ENCODE measurements at regions not wholly inside any gene's neighbourhood (a gene's known extent, or its start where the extent isn't known, plus 50 kb on each side); places are given as distances from the start of the nearest gene placed in this dataset.

DNA sequence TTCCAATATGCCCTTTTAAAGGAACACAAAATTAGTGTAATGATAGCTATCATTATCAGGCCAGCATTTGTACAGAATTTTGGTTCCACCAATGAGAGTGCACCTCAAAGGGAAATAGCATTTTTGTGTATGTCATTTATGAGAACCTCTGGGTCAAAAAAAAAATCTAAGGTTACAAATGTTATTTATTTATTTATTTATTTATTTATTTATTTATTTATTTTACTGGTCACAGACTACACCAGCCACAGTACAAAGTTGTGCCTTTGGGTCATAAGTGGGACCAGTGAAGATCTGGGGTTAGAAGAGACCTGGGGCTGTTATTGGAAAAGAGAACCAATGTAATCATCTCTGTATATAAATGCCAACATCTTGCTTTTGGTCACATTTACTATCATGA lies 523.9 kb downstream of the CETN3 start:
- CTCF ChIA-PET: interaction anchor here (0.6 kb wide), 1 partner anchor 1156 kb away, joined by 3 read pairs; no protein-coding TSS in a partner anchor
- Histone ChIP-seq H3K4me2 (ENCODE audit: insufficient read depth, low read length) (no peak overlapping the region), H3K4me3 (replicated peaks in 1 of 3; ENCODE audit: insufficient read depth in 1 of 3, low read depth in 1 of 3, low read length in 3 of 3) (no peak overlapping the region), H3K79me2 (ENCODE audit: control insufficient read depth, insufficient read depth, low read length) (no peaks in the 10 kb centered on the region), H3K9me1 (replicated peaks; ENCODE audit: control insufficient read depth, extremely low read depth, insufficient read depth, low read length) (no peaks in the 10 kb centered on the region), H3K27ac (ENCODE audit: insufficient read depth, low read depth, low read length) (no peak overlapping the region), H2AFZ (ENCODE audit: low read depth, low read length) (no peak overlapping the region), H4K20me1 (replicated peaks; ENCODE audit: control insufficient read depth, extremely low read depth, insufficient read depth, low read length) (no peaks in the 10 kb centered on the region), H3K4me1 (ENCODE audit: control insufficient read depth, extremely low read depth, insufficient read depth, low read length) (no peaks in the 10 kb centered on the region), H3K9ac (replicated peaks; ENCODE audit: extremely low read depth, insufficient read depth, low read length) (no peak overlapping the region), H3K27me3 (ENCODE audit: control insufficient read depth in 2 of 2, insufficient read depth in 2 of 2, low read length in 2 of 2) (no peaks in the 10 kb centered on the region), H3K9me3 (replicated peaks; ENCODE audit: control insufficient read depth, insufficient read depth, low read length) (no peaks in the 10 kb centered on the region), H3K36me3 (ENCODE audit: control insufficient read depth in 2 of 2, extremely low read depth in 1 of 2, insufficient read depth in 2 of 2, low read length in 2 of 2) (no peaks in the 10 kb centered on the region)
- DNase-seq (ENCODE audit: low read depth, low spot score) (no peak), FAIRE-seq (no peak)
- dilution Hi-C loops (cut with MboI; ENCODE audit: extremely low pct_ligation_motif_present, low sequenced_read_pairs) (no loop called here), intact Hi-C loops (cut with micrococcal nuclease) (no loop called here)
- no TSS peak for BruUV-seq (replicated peaks)
- TF ChIP-seq, protein P1, sequence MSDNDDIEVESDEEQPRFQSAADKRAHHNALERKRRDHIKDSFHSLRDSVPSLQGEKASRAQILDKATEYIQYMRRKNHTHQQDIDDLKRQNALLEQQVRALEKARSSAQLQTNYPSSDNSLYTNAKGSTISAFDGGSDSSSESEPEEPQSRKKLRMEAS (IDR thresholded peaks at IDR 0.05; ENCODE audit: insufficient read depth, insufficient read length): no peak
- no peak for TF ChIP-seq JUN (IDR thresholded peaks at IDR 0.05; ENCODE audit: borderline replicate concordance, insufficient read depth, insufficient read length, low read depth)
- TF ChIP-seq POLR2A (IDR thresholded peaks at IDR 0.05; ENCODE audit: low read depth, low read length): no peak
- no peak for TF ChIP-seq MYC (IDR thresholded peaks at IDR 0.05; ENCODE audit: low read depth, low read length)
- TF ChIP-seq POLR2AphosphoS5 (IDR thresholded peaks at IDR 0.05; ENCODE audit: insufficient read depth, low read depth, low read length): no peak
- TF ChIP-seq, protein P2, sequence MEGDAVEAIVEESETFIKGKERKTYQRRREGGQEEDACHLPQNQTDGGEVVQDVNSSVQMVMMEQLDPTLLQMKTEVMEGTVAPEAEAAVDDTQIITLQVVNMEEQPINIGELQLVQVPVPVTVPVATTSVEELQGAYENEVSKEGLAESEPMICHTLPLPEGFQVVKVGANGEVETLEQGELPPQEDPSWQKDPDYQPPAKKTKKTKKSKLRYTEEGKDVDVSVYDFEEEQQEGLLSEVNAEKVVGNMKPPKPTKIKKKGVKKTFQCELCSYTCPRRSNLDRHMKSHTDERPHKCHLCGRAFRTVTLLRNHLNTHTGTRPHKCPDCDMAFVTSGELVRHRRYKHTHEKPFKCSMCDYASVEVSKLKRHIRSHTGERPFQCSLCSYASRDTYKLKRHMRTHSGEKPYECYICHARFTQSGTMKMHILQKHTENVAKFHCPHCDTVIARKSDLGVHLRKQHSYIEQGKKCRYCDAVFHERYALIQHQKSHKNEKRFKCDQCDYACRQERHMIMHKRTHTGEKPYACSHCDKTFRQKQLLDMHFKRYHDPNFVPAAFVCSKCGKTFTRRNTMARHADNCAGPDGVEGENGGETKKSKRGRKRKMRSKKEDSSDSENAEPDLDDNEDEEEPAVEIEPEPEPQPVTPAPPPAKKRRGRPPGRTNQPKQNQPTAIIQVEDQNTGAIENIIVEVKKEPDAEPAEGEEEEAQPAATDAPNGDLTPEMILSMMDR (IDR thresholded peaks at IDR 0.05; ENCODE audit: extremely low read depth in 1 of 2, insufficient read depth in 1 of 2, low read depth in 1 of 2, low read length in 2 of 2): no peak
- no peak for TF ChIP-seq FOS (IDR thresholded peaks at IDR 0.05; ENCODE audit: borderline replicate concordance, insufficient read depth, low read length)
- no peak for TF ChIP-seq EZH2 (IDR thresholded peaks at IDR 0.05; ENCODE audit: borderline replicate concordance, low read depth, low read length, severe bottlenecking)
- TF ChIP-seq GATA2 (IDR thresholded peaks at IDR 0.05; ENCODE audit: insufficient read depth, insufficient read length, low read depth, low read length): no peak
- POLR2A ChIA-PET: no interaction called here

Measured in endothelial cell of umbilical vein (primary cell).